Vagina (tissue), 2 donors: ENCODE measurements at regions not wholly inside any gene's neighbourhood (a gene's known extent, or its start where the extent isn't known, plus 50 kb on each side); places are given as distances from the start of the nearest gene placed in this dataset.

Source experiments
- DNase-seq, 2 donors: peaks; one replicate each; pipeline ENCODE4 v3.0.0-alpha.2; 2017; ENCODE audit errors: extremely low spot score in 2 of 2
- H3K27ac ChIP-seq: fragments of 200-600 bp; sonication (generic); one replicate; pipeline ENCODE4 v1.5.1; 2019
- H3K27me3 ChIP-seq: fragments of 200-600 bp; sonication (generic); one replicate; pipeline ENCODE4 v1.5.1; 2019
- H3K36me3 ChIP-seq, 2 donors: fragments of 200-600 bp; sonication (generic); one replicate each; pipeline ENCODE4 v1.5.1; 2017 to 2019
- H3K4me1 ChIP-seq: fragments of 200-600 bp; sonication (generic); one replicate; pipeline ENCODE4 v1.5.1; 2019
- H3K4me3 ChIP-seq, 2 donors: fragments of 200-600 bp; sonication (generic); 1 replicate in 1 of 2; 2 replicates in 1 of 2; pipeline ENCODE4 v1.5.1; 2016 to 2019
- H3K9me3 ChIP-seq: fragments of 200-600 bp; sonication (generic); one replicate; pipeline ENCODE4 v1.5.1; 2019
- POLR2A ChIP-seq, 2 donors: fragments of 450-650 bp; IDR thresholded peaks; one replicate each; pipeline ENCODE4 v1.6.1; 2017; ENCODE audit warnings: antibody characterized with exemption in 2 of 2, mild to moderate bottlenecking in 2 of 2, moderate library complexity in 2 of 2
- POLR2AphosphoS5 ChIP-seq, 2 donors: sonication (generic); formaldehyde crosslinking; IDR thresholded peaks; one replicate each; pipeline ENCODE4 v1.9.0; 2017; ENCODE audit warnings: antibody characterized with exemption in 2 of 2, mild to moderate bottlenecking in 2 of 2, low read depth in 1 of 2; ENCODE audit not compliant: insufficient read depth in 1 of 2
- intact Hi-C: fragments of 100-400 bp; cut with DNase I; formaldehyde crosslinking; loops from one replicate; pipeline ENCODE4 v1.15.1; 2023
- TF ChIP-seq, protein P1 (sequence below), 3 experiments: fragments of 450-650 bp in 2 of 3; fragments of 200-600 bp in 1 of 3; sonication (generic) in 1 of 3; IDR thresholded peaks; one replicate each; pipeline ENCODE4 v1.5.1; 2017 to 2019; ENCODE audit warnings: antibody characterized with exemption in 3 of 3, mild to moderate bottlenecking in 2 of 3, moderate library complexity in 2 of 3

DNA sequence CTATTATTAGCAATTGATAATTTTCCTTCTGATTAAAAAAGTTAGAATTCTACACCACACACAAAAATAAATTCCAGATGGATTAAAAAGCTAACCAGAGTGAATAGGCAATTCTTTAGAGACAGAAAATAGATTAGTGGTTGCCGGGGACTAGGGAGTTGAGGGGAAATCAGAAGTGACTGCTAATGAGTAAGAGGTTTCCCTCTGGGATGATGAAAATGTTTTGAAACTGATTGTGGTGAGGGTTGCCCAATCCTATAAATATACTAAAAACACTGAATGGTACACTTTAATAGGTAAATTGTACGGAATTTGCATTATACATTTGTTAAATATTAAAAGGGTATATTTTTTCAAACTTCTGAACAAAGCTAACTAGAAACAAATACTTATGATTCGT, 214.9 kb downstream of the GPAM start:
- no peaks in the 10 kb centered on the region for H3K36me3 ChIP-seq
- H3K27ac ChIP-seq = no peak overlapping the region
- TF ChIP-seq POLR2AphosphoS5 (IDR thresholded peaks at IDR 0.05; ENCODE audit: insufficient read depth in 1 of 2, low read depth in 1 of 2) = no peak
- no peak for TF ChIP-seq POLR2A (IDR thresholded peaks at IDR 0.05)
- TF ChIP-seq, protein P1, sequence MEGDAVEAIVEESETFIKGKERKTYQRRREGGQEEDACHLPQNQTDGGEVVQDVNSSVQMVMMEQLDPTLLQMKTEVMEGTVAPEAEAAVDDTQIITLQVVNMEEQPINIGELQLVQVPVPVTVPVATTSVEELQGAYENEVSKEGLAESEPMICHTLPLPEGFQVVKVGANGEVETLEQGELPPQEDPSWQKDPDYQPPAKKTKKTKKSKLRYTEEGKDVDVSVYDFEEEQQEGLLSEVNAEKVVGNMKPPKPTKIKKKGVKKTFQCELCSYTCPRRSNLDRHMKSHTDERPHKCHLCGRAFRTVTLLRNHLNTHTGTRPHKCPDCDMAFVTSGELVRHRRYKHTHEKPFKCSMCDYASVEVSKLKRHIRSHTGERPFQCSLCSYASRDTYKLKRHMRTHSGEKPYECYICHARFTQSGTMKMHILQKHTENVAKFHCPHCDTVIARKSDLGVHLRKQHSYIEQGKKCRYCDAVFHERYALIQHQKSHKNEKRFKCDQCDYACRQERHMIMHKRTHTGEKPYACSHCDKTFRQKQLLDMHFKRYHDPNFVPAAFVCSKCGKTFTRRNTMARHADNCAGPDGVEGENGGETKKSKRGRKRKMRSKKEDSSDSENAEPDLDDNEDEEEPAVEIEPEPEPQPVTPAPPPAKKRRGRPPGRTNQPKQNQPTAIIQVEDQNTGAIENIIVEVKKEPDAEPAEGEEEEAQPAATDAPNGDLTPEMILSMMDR (IDR thresholded peaks at IDR 0.05) = no peak
- H3K27me3 ChIP-seq = no peaks in the 10 kb centered on the region
- DNase-seq = no peak
- intact Hi-C loops = no loop called here
- H3K9me3 ChIP-seq = no peaks in the 10 kb centered on the region
- H3K4me3 ChIP-seq = no peak overlapping the region
- no peaks in the 10 kb centered on the region for H3K4me1 ChIP-seq

DNA sequence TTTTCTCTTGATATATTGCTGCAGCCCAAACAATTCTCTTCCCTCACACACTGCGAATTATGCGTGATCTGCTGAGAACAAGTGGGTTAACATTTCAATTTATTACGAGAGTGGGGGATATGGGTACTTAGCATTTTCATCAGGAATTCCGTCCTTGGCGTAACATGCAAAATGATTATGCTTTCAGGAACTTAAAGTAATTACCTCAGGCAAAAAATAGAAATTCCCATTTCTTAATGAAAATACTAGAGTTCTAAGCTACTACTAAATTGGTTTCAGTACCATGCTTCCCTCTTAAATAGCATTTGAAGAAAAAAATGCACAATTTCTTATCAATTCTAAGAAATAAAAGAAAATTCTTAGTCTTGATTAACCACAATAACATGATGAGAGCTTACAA, 213.5 kb downstream of the GPAM start:
- H3K4me3 ChIP-seq = no peak overlapping the region

DNA sequence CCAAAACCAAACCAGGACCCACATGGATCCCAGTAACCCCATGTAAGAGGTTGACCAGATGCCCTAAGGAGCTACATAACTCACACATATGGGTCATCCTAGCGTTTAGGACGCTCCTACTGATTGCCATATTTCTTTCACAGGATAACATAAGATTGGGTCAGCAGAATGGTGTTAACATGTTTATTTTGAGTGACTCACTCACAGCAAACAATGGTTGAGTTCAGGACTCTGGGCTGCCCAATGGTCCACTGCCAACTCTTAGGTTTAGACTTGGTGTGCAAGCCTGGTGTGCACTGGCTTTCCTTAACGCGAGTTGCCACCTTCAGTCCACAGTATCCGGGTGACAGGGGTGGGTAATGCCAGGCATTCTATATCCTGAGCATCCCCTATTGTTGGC, 211.5 kb downstream of the GPAM start:
- TF ChIP-seq POLR2AphosphoS5 (IDR thresholded peaks at IDR 0.05; ENCODE audit: insufficient read depth in 1 of 2, low read depth in 1 of 2) (no peak), POLR2A (IDR thresholded peaks at IDR 0.05) (no peak)
- TF ChIP-seq, protein P1 (IDR thresholded peaks at IDR 0.05) = no peak
- Histone ChIP-seq H3K36me3 (no peaks in the 10 kb centered on the region), H3K27me3 (no peaks in the 10 kb centered on the region), H3K4me3 (no peak overlapping the region), H3K9me3 (no peaks in the 10 kb centered on the region), H3K27ac (no peak overlapping the region), H3K4me1 (no peaks in the 10 kb centered on the region)
- intact Hi-C loops = no loop called here
- DNase-seq = no peak

More for the DNA sequence above, 213.5 kb downstream of the GPAM start:
- Histone ChIP-seq H3K36me3 (no peaks in the 10 kb centered on the region), H3K27me3 (no peaks in the 10 kb centered on the region), H3K4me1 (no peaks in the 10 kb centered on the region), H3K9me3 (no peaks in the 10 kb centered on the region), H3K27ac (no peak overlapping the region)
- TF ChIP-seq, protein P1 (IDR thresholded peaks at IDR 0.05) = no peak
- TF ChIP-seq POLR2AphosphoS5 (IDR thresholded peaks at IDR 0.05; ENCODE audit: insufficient read depth in 1 of 2, low read depth in 1 of 2) (no peak), POLR2A (IDR thresholded peaks at IDR 0.05) (no peak)
- intact Hi-C loops = no loop called here
- DNase-seq = no peak

DNA sequence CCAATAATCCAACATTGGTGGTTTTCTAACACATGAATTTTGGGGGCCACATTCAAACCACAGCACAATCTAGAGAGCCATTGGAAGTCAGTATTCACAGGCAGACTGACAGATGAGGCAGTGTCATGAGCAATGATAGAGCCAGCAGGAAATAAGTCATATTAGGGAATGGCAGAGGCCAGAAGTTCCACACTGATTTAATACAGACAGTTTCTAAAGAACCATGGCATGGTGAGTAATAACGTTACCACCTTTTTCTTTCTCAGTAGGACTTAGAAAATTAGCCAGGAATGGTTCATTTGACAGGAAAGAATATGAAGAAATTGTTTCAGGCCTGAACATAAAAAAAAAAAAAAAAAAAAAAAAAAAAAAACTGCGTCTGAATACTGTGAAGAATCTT, 210.3 kb downstream of the GPAM start:
- Histone ChIP-seq H3K9me3 (no peaks in the 10 kb centered on the region), H3K4me1 (no peaks in the 10 kb centered on the region), H3K4me3 (no peak overlapping the region), H3K36me3 (no peaks in the 10 kb centered on the region), H3K27me3 (no peaks in the 10 kb centered on the region), H3K27ac (no peak overlapping the region)
- intact Hi-C loops = no loop called here
- no peak for DNase-seq
- no peak for TF ChIP-seq POLR2A (IDR thresholded peaks at IDR 0.05)
- TF ChIP-seq POLR2AphosphoS5 (IDR thresholded peaks at IDR 0.05; ENCODE audit: insufficient read depth in 1 of 2, low read depth in 1 of 2) = no peak
- TF ChIP-seq, protein P1 (IDR thresholded peaks at IDR 0.05) = no peak

DNA sequence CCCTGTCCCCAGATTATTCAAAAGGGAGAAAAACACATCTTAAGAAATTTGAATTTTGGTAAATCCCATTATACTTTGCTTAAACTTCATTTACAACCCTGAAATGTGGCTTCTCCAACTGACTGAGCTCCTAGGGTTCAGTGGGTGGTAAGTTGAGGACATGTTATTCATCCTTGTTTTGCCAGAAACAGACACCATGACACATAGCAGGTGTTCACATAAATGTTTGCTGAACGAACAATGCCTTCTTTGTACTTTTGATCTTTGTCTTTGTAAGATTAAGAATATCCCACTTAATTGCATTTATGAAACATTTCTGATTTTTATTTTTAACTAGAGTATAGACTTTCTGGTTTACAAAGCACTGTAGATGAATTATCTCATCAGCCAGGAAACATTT, 209.7 kb downstream of the GPAM start:
- no peak overlapping the region for H3K27ac ChIP-seq
- H3K27me3 ChIP-seq = no peaks in the 10 kb centered on the region
- no peak for TF ChIP-seq POLR2A (IDR thresholded peaks at IDR 0.05)
- no peak for TF ChIP-seq POLR2AphosphoS5 (IDR thresholded peaks at IDR 0.05; ENCODE audit: insufficient read depth in 1 of 2, low read depth in 1 of 2)
- TF ChIP-seq, protein P1 (IDR thresholded peaks at IDR 0.05) = no peak
- H3K36me3 ChIP-seq = no peaks in the 10 kb centered on the region
- H3K9me3 ChIP-seq = no peaks in the 10 kb centered on the region
- no peaks in the 10 kb centered on the region for H3K4me1 ChIP-seq
- no peak overlapping the region for H3K4me3 ChIP-seq
- intact Hi-C loops = no loop called here
- no peak for DNase-seq
